HG02884 (cell line): ENCODE measurements at regions not wholly inside any gene's neighbourhood (a gene's known extent, or its start where the extent isn't known, plus 50 kb on each side); places are given as distances from the start of the nearest gene placed in this dataset.

Source experiments
- ATAC-seq: cut with Tn5 transposase; IDR thresholded peaks from one replicate; pipeline ENCODE4 v1.9.1; 2021; ENCODE audit warnings: mild to moderate bottlenecking, moderate library complexity; ENCODE audit not compliant: unreplicated experiment

GRCh38 chr11:92317222-92317621 lies 92.6 kb downstream of the FAT3 start:
- ATAC-seq, result no peak

- no peak for ATAC-seq
These were observed 93.1 kb downstream of the FAT3 start for GRCh38 chr11:92317721-92318120.

GRCh38 chr11:92322225-92322624 lies 97.6 kb downstream of the FAT3 start:
- no peak for ATAC-seq

- no peak for ATAC-seq
These were observed 100.3 kb downstream of the FAT3 start for GRCh38 chr11:92324890-92325289.

GRCh38 chr11:92325416-92325815 lies 100.8 kb downstream of the FAT3 start:
- no peak for ATAC-seq

GRCh38 chr11:92329137-92329536 lies 104.5 kb downstream of the FAT3 start:
- ATAC-seq, result no peak

- ATAC-seq, result no peak
These were observed 105.0 kb downstream of the FAT3 start for GRCh38 chr11:92329646-92330045.

GRCh38 chr11:92330114-92330513 lies 105.5 kb downstream of the FAT3 start:
- ATAC-seq, result no peak

- no peak for ATAC-seq
These were observed 108.4 kb downstream of the FAT3 start for GRCh38 chr11:92332986-92333385.

GRCh38 chr11:92340839-92341238 lies 116.2 kb downstream of the FAT3 start:
- ATAC-seq, result no peak

GRCh38 chr11:92342034-92342720 lies 117.6 kb downstream of the FAT3 start:
- no peak for ATAC-seq

- ATAC-seq, result no peak
These were observed 118.3 kb downstream of the FAT3 start for GRCh38 chr11:92342886-92343285.

- ATAC-seq, result no peak
These were observed 121.6 kb downstream of the FAT3 start for GRCh38 chr11:92346220-92346619.

- no peak for ATAC-seq
These were observed 122.8 kb downstream of the FAT3 start for GRCh38 chr11:92347454-92347853.

GRCh38 chr11:92349486-92350156 lies 125.0 kb downstream of the FAT3 start:
- ATAC-seq, result no peak

GRCh38 chr11:92357344-92357743 lies 132.7 kb downstream of the FAT3 start:
- ATAC-seq, result no peak

- no peak for ATAC-seq
These were observed 133.2 kb downstream of the FAT3 start for GRCh38 chr11:92357841-92358240.

GRCh38 chr11:92361551-92361950 lies 136.9 kb downstream of the FAT3 start:
- ATAC-seq, result no peak

GRCh38 chr11:92362989-92363388 lies 138.4 kb downstream of the FAT3 start:
- no peak for ATAC-seq

- ATAC-seq, result no peak
These were observed 139.6 kb downstream of the FAT3 start for GRCh38 chr11:92364177-92364576.

GRCh38 chr11:92376146-92376599 lies 151.6 kb downstream of the FAT3 start:
- ATAC-seq, result no peak

- ATAC-seq, result no peak
These were observed 152.1 kb downstream of the FAT3 start for GRCh38 chr11:92376680-92377079.

GRCh38 chr11:92380882-92381281 lies 156.3 kb downstream of the FAT3 start:
- ATAC-seq, result no peak
